SK-N-DZ (cell line): ENCODE measurements at regions not wholly inside any gene's neighbourhood (a gene's known extent, or its start where the extent isn't known, plus 50 kb on each side); places are given as distances from the start of the nearest gene placed in this dataset.

Source experiments
- DNase-seq: peaks from one replicate; pipeline ENCODE4 v3.0.0-alpha.2; 2015; ENCODE audit warnings: low spot score

DNA sequence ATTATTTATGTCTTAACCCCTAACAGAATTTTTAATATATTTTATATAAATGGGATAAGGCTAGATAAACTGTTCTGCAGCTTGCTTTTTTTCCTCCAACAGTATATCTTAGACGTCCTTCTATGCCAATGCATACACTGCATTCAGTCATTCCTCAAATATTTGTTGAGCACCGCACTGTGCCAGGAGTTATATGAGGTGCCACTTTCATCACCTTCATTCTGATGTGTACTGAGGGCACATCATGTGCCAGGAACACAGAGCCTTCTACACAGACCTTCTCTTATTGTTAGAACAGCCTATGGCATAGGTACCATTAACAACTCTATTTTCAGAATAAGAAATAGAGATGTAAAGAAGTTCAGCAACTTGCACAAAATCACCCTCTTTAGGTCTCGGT lies 570.1 kb downstream of the CDK5RAP2 start:
- DNase-seq, result no peak

- no peak for DNase-seq
Observed at GRCh38 chr9:120001536-120001935, 578.4 kb downstream of the CDK5RAP2 start.

GRCh38 chr9:119998614-119999013 lies 581.4 kb downstream of the CDK5RAP2 start:
- DNase-seq, result no peak

GRCh38 chr9:119991797-119992196 lies 588.2 kb downstream of the CDK5RAP2 start:
- DNase-seq, result no peak

- DNase-seq, result no peak
Observed at GRCh38 chr9:119986713-119987112, 593.3 kb downstream of the CDK5RAP2 start.

DNA sequence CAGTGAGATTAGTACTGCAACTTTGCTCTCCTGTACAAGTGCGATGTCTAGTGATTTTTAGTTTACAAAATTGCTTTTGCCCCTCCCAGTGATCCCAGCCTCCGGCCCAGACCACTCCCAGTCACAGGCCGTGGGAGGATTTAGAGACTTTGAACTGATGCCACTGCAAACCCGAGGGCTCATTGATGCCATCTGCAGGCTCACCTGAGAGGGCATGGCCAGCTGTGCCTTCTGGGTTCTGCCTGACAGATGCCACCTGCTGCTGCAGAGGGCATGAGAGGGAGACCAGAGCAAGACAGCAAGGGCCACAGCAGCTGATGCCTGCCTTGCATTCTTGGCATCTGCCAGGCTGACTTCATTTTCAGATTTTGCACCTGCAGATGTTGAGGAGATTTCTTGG lies 593.8 kb downstream of the CDK5RAP2 start:
- no peak for DNase-seq

- no peak for DNase-seq
Observed at GRCh38 chr9:119974026-119974425, 604.8 kb upstream of the BRINP1 start.

GRCh38 chr9:119968836-119969707 lies 599.8 kb upstream of the BRINP1 start:
- DNase-seq, result peak; percentile 38

- no peak for DNase-seq
Observed at GRCh38 chr9:119967867-119968535, 598.8 kb upstream of the BRINP1 start.

DNA sequence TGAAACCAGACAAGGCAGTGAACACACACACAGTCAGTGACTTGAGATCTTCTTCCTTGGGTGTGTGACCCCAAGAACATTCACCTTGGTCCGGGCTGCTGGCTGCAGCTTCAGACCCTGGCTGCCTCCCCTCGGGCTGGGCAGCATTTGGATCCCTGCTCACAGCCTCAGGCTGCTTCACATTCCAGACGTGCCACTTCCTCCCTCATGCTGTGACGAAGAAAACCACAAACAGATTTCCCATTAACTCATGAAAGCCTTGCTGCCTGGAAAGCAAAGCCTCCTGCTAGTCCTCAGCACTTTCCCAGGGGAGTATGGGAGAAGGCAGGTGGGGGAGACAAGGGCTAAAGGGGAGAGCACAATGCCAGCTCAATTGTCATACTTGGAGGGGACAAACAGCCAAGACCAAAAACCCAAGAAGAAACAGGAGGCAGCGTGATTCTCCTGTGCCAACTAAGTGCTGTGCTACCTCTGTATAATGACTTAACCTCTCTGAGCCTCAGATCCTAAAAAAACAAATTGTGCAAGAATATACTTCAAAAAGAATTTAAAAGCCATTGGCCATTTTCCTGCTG lies 594.6 kb upstream of the BRINP1 start:
- DNase-seq, result no peak

DNA sequence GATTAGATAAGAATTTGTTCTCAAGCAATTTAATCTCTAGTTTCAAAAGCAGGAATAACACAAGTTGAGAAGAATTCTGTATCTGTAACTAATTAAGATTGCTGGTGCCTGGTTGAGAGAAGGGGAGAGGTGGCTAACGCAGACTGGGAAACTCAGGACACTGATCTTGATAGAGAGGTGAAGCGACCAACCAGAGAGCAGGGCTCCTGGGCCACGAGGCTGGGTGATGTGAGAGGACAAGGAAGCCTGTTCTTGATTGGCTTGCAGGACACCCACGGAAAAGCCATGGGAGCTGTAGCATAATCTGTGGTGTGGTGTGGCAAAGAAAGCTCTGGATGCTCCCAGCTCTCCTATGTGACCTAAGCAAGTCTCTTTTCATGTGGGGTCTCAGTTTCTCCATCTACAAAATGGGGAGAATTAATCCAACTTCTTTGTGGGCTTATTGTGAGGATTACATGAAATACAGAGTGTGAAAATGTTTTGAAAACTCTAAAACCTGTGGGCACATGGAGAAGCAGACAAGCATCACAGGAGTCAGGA lies 594.1 kb upstream of the BRINP1 start:
- no peak for DNase-seq

DNA sequence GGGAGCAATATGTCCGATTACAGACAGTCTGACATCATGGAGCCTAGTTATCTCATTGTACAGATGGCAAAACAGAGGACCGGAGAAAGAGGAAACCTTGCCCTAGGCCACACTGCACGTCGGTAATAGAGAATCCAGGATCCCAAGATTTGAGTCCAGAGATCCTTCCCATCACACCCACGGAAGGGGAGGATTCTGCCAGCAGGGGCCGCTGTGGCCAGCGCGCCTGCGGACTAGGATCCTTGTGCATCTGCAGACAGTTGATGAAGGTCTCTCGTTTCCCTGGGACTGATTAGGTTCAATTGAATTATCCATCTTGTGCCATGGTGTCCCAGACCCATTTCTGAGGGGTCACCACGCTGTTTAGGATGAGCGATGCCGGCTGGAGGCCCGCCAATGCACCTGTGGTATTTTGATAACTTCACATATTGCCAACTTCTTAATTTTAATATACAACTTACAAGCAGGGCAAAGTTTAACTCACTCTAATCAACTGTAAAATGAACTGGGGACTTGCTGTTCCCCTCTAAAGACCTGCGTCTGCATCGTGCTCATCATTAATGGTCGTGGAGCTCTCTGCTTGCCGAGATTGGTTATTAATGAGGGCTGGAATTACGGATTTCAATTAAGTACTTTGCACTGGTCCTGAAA lies 592.7 kb upstream of the BRINP1 start:
- DNase-seq, result peak; percentile 20

DNA sequence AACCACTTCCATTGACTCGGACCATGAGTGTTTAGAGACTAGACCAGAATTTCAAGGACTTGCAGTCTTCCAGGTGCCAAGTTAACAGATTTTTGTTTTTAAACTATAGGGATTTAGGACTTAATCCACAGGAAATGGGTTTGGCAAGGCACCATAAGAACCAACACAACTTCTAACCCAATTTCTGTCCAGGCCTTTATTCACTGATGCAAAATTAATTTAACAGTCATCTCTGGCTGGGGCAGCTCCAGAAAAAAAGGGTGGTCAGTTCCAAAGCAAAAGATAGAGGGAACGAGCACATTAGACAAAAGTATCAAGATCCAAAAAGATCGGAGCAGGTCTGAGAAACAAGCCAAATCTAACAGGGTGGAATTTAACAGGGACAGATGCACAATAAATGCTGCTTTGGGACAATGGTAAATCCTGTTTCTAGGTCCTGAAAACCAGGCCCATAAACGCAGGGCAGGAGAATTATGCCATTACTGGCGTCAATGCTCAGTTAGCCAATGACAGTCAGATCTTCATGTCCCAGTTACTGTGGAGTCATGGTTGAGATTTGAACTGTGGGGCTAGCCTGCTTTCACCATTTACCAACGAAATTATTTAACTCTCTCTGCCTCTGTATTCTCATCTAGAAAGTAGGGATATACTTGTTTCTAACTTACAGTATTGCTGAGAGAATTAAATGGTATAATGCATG lies 590.8 kb upstream of the BRINP1 start:
- DNase-seq, result no peak

DNA sequence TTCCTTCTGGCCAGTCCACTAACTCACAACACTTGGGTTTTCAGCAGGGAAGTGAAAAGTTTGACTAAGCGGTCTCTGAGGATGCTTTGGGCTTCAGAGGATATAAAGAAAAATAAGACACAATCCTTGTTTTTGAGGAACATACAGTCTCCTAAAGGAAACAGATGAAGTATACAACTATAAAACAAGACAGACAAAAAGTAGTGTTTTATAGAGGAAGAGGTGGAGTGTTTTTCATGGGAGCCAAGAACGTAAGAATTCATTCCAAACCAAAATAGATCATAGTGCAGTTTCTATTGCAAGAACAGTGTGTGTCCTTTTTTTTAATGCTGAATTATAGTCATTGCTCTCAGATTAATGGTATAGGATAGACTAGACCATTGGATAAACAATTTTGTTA lies 586.9 kb upstream of the BRINP1 start:
- no peak for DNase-seq

DNA sequence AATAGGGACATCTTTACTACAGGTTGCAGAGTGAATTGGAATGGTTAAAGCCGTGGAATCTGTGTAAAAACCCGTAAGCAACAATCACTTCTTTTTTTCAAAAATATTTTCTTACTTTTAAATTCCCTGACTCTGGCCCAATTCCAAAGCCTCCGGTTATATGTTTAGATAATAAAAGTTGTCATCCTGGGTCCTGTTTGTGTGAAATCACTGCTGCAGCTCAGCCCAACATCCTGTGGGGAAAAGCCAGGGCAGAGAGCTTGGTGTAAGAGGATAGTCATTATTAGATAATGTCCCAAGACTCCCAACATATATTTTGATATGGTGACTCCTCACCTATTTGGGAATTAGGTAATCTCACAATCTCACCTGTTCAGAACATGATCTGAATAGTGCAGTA lies 586.0 kb upstream of the BRINP1 start:
- no peak for DNase-seq

DNA sequence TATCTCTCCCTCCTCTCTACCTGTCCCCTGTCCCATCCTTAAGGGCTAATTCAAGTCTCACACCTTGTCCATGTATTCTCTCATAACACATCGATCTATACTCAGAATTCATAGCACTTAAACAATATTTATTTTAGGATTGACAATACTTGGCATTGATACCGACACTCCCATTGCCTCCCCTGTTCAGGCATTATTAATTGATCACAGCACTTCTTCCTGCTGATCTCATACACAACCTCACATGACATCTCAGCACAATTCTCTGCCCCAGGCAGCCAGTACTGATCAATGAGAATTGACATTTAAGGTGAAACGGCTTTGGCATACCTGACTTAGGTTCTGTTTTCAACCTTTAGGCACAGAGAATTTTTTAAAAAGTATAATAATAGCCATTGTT lies 582.4 kb upstream of the BRINP1 start:
- no peak for DNase-seq

- no peak for DNase-seq
Observed at GRCh38 chr9:119951090-119951489, 581.9 kb upstream of the BRINP1 start.

DNA sequence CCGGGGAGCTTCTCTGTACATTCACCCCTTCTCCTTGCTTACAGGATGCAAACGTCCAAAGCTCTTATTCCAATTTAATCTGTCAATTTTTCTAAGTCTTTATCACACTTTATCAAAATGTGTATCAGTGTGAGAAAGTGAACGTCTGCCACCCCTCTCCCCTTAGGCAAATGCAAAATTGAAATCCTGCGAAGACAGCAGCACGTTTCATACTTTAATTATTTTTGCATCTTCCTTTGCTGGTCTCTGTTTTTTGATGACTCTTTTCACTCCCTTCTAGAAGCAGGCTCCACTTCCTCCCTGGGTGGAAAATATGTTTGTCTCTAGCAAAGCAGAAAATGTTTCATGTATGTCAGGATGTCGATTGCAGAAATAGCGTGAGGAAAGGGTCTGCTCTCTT lies 576.5 kb upstream of the BRINP1 start:
- no peak for DNase-seq

- DNase-seq, result no peak
Observed at GRCh38 chr9:119941091-119941490, 571.9 kb upstream of the BRINP1 start.

GRCh38 chr9:119938871-119939270 lies 569.6 kb upstream of the BRINP1 start:
- DNase-seq, result no peak

DNA sequence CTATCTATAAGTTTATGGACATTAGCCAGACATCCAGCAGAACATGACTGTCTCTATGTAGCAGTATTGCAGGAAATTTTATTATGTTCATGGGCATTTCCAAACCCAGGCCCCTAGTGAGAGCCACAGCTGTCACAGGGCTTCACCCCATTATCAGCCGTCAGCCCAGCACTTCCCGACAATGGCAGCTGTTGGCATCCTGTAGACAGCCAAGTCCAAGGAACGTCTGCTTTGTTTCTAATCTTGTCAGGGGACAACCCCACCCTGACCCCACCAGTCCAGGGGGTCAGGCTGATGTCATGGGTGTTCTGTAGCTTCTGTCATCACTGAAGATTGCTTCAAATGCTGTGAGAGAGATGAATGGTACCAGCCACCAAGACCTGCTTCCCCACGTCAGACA lies 565.3 kb upstream of the BRINP1 start:
- no peak for DNase-seq
